ENCODE measurements at regions not wholly inside any gene's neighbourhood (a gene's known extent, or its start where the extent isn't known, plus 50 kb on each side); places are given as distances from the start of the nearest gene placed in this dataset.

- Mint-ChIP-seq H3K4me3 (no peak overlapping the region), H3K9me3 (no peaks in the 10 kb centered on the region), H3K27ac (no peak overlapping the region), H3K4me1 (peaks cover 0 to 8% of the 10 kb centered on the region in 2 experiments; a peak in 1 of 4 replicates), H3K27me3 (ENCODE audit: low read depth) (no peaks in the 10 kb centered on the region), H3K36me3 (ENCODE audit: insufficient read depth in 1 of 3, low read depth in 3 of 3) (no peaks in the 10 kb centered on the region)
- no peak overlapping the region for H2BK15ac ChIP-seq (ENCODE audit: low read depth, low read length)
- H3K14ac ChIP-seq (ENCODE audit: insufficient read depth, low read length), result no peak overlapping the region
- H2BK20ac ChIP-seq (ENCODE audit: low read depth, low read length, poor library complexity, severe bottlenecking), result no peak overlapping the region
- TF ChIP-seq CTCF (conservative IDR thresholded peaks at IDR 0.05), result no peak
- no peak overlapping the region for H2AFZ ChIP-seq (ENCODE audit: low read length)
- H2AK5ac ChIP-seq (ENCODE audit: insufficient read length, low read length), result no peak overlapping the region
- DNase-seq, result no peak
- H3K27me3 ChIP-seq (ENCODE audit: insufficient read depth, low read length), result no peaks in the 10 kb centered on the region
- no peaks in the 10 kb centered on the region; the same call in 1 of the 2 replicates for H3K4me1 ChIP-seq (ENCODE audit: insufficient read depth, low read length)
- no peak overlapping the region for H2BK12ac ChIP-seq (ENCODE audit: insufficient read length, low read depth, low read length)
- no peak overlapping the region for H3K23ac ChIP-seq (ENCODE audit: insufficient read length, low read depth, low read length)
- H3K9me3 ChIP-seq (ENCODE audit: control insufficient read depth, low read depth, low read length), result no peaks in the 10 kb centered on the region
- H3K27ac ChIP-seq (ENCODE audit: insufficient read length, low read depth, low read length), result no peak overlapping the region
- no peak overlapping the region for H2BK5ac ChIP-seq (ENCODE audit: insufficient read length, low read length)
- no peak overlapping the region for H3K9ac ChIP-seq (ENCODE audit: extremely low read depth, insufficient read length, low read length)
- no peaks in the 10 kb centered on the region for H3K23me2 ChIP-seq (ENCODE audit: insufficient read length, low read depth, low read length, poor library complexity, severe bottlenecking)
- no peaks in the 10 kb centered on the region for H3K79me2 ChIP-seq (ENCODE audit: insufficient read depth, low read length)
- WGBS (ENCODE audit: extremely low coverage, insufficient read length, low lambda C conversion rate), result no CpG with 5 or more reads among the region's 5 CpGs
- H3K79me1 ChIP-seq (ENCODE audit: insufficient read depth, low read depth, low read length, poor library complexity, severe bottlenecking), result no peaks in the 10 kb centered on the region
- H3K4ac ChIP-seq (ENCODE audit: low read depth, low read length), result no peak overlapping the region
- no peak overlapping the region for H3K56ac ChIP-seq (ENCODE audit: insufficient read length, low read depth, low read length)
- H4K91ac ChIP-seq (ENCODE audit: insufficient read length, low read depth, low read length), result no peak overlapping the region
- no peak overlapping the region for H4K8ac ChIP-seq (replicated peaks; ENCODE audit: insufficient read length, low read depth, low read length)
- H4K5ac ChIP-seq (ENCODE audit: insufficient read length, low read depth, low read length), result no peak overlapping the region
- H3K18ac ChIP-seq (ENCODE audit: insufficient read length, low read depth, low read length), result no peak overlapping the region
- H2BK120ac ChIP-seq (ENCODE audit: low read depth, low read length, poor library complexity, severe bottlenecking), result no peak overlapping the region
- H3K4me2 ChIP-seq (ENCODE audit: insufficient read depth, insufficient read length, low read length), result no peak overlapping the region
- H4K20me1 ChIP-seq (ENCODE audit: control insufficient read depth, insufficient read depth, insufficient read length), result no peaks in the 10 kb centered on the region
- no peak overlapping the region for H3T11ph ChIP-seq (ENCODE audit: low read length)
Observed at GRCh38 chr11:110859240-110859840, 147.1 kb upstream of the ARHGAP20 start.
